Stomach (tissue), 8 donors: ENCODE measurements at regions not wholly inside any gene's neighbourhood (a gene's known extent, or its start where the extent isn't known, plus 50 kb on each side); places are given as distances from the start of the nearest gene placed in this dataset.

ENCODE experiments used
- DNase-seq, 2 donors: peaks; one replicate each; pipeline versions ENCODE4 v3.0.0 to v3.0.0-alpha.2; 2013 to 2019
- H3K27ac ChIP-seq, 5 donors: fragments of 200-600 bp in 4 of 5; sonication (generic) in 4 of 5; one replicate each; pipeline ENCODE4 v1.5.1; 2013 to 2019; ENCODE audit warnings: mild to moderate bottlenecking in 1 of 5, moderate library complexity in 1 of 5
- H3K27me3 ChIP-seq, 3 donors: fragments of 200-600 bp; sonication (generic); one replicate each; pipeline ENCODE4 v1.5.1; 2017 to 2019; ENCODE audit warnings: mixed run types in 1 of 3
- H3K36me3 ChIP-seq, 4 donors: fragments of 200-600 bp; sonication (generic); 1 replicate in 3 of 4; 2 replicates in 1 of 4; pipeline ENCODE4 v1.5.1; 2016 to 2019
- H3K4me1 ChIP-seq, 4 donors: fragments of 200-600 bp; sonication (generic); one replicate each; pipeline ENCODE4 v1.5.1; 2016 to 2019
- H3K4me3 ChIP-seq, 4 donors: fragments of 200-600 bp; sonication (generic) in 3 of 4; one replicate each; pipeline ENCODE4 v1.5.1; 2016 to 2019; ENCODE audit warnings: mild to moderate bottlenecking in 1 of 4
- H3K9me3 ChIP-seq, 4 donors: fragments of 200-600 bp; sonication (generic); one replicate each; pipeline ENCODE4 v1.5.1; 2016 to 2019
- CTCF ChIP-seq, 7 experiments: fragments of 450-650 bp in 4 of 7; fragments of 200-600 bp in 3 of 7; sonication (generic) in 3 of 7; IDR thresholded peaks; one replicate each; pipeline ENCODE4 v1.5.1; 2016 to 2019; ENCODE audit warnings: antibody characterized with exemption in 7 of 7, control low read depth in 2 of 7, mild to moderate bottlenecking in 1 of 7
- EP300 ChIP-seq: sonication (generic); formaldehyde crosslinking; IDR thresholded peaks from one replicate; pipeline ENCODE4 v1.6.1; 2017; ENCODE audit warnings: antibody characterized with exemption
- POLR2A ChIP-seq, 4 donors: fragments of 450-650 bp; IDR thresholded peaks; one replicate each; pipeline ENCODE4 v1.6.1; 2016; ENCODE audit warnings: antibody characterized with exemption in 4 of 4, control low read depth in 2 of 4, mild to moderate bottlenecking in 1 of 4, moderate library complexity in 1 of 4
- POLR2AphosphoS5 ChIP-seq, 3 donors: sonication (generic); formaldehyde crosslinking; IDR thresholded peaks; one replicate each; pipeline ENCODE4 v1.6.1; 2016; ENCODE audit warnings: antibody characterized with exemption in 3 of 3
- WGBS, 5 donors: extraction: QIAGEN DNeasy Blood & Tissue Kit in 3 of 5; methylation state at CpG; one replicate each; pipeline versions ENCODE4 v1.1.5 to v1.1.7; 2013 to 2018; 5-methylcytosine and 5-hydroxymethylcytosine counted together
- intact Hi-C: fragments of 100-400 bp; cut with DNase I; formaldehyde crosslinking; loops from one replicate; pipeline ENCODE4 v1.15.1; 2023; ENCODE audit warnings: low total_unique reads
- donor health status: healthy with polysubstance abuse.
- donor health status: Bipolar disorder and iron deficiency.
- donor health status: healthy.

- intact Hi-C loops = no loop called here
- no peaks in the 10 kb centered on the region for H3K27me3 ChIP-seq
- H3K27ac ChIP-seq = no peak overlapping the region
- H3K9me3 ChIP-seq = no peaks in the 10 kb centered on the region
- TF ChIP-seq POLR2AphosphoS5 (IDR thresholded peaks at IDR 0.05) (no peak), CTCF (IDR thresholded peaks at IDR 0.05) (no peak), POLR2A (IDR thresholded peaks at IDR 0.05) (no peak), EP300 (no peak)
- H3K4me3 ChIP-seq = no peak overlapping the region
- DNase-seq = no peak
- WGBS, 5 donors = 62 to 91% (median 73%) methylated on average over 4 of the region's 4 CpGs
- peaks cover 0 to 5% (median 0%) of the 10 kb centered on the region in 4 donors for H3K4me1 ChIP-seq
- H3K36me3 ChIP-seq = no peaks in the 10 kb centered on the region
Measured at GRCh38 chr4:138949866-138950265, 65.7 kb upstream of the NOCT start.

GRCh38 chr4:138948918-138949317, 66.7 kb upstream of the NOCT start:
- intact Hi-C loops = no loop called here
- H3K4me3 ChIP-seq = no peak overlapping the region
- TF ChIP-seq EP300 (no peak), CTCF (IDR thresholded peaks at IDR 0.05) (no peak), POLR2AphosphoS5 (IDR thresholded peaks at IDR 0.05) (no peak), POLR2A (IDR thresholded peaks at IDR 0.05) (no peak)
- no peak overlapping the region for H3K27ac ChIP-seq
- DNase-seq = no peak
- no peaks in the 10 kb centered on the region for H3K9me3 ChIP-seq
- 75 to 87% (median 85%) methylated on average over 2 of the region's 2 CpGs for WGBS, 5 donors
- H3K4me1 ChIP-seq = peaks cover 0 to 5% (median 0%) of the 10 kb centered on the region in 4 donors
- H3K36me3 ChIP-seq = no peaks in the 10 kb centered on the region
- H3K27me3 ChIP-seq = no peaks in the 10 kb centered on the region

GRCh38 chr4:138946306-138946705, 69.3 kb upstream of the NOCT start:
- Histone ChIP-seq H3K27me3 (no peaks in the 10 kb centered on the region), H3K4me3 (no peak overlapping the region), H3K9me3 (no peaks in the 10 kb centered on the region), H3K36me3 (no peaks in the 10 kb centered on the region), H3K27ac (no peak overlapping the region), H3K4me1 (no peaks in the 10 kb centered on the region)
- DNase-seq = no peak
- no peak for TF ChIP-seq CTCF (IDR thresholded peaks at IDR 0.05)
- no peak for TF ChIP-seq POLR2A (IDR thresholded peaks at IDR 0.05)
- no peak for TF ChIP-seq EP300
- TF ChIP-seq POLR2AphosphoS5 (IDR thresholded peaks at IDR 0.05) = no peak
- intact Hi-C loops = no loop called here
- 82 to 94% (median 88%) methylated on average over 1 of the region's 1 CpG for WGBS, 5 donors

GRCh38 chr4:138945840-138946239, 69.7 kb upstream of the NOCT start:
- 74 to 95% (median 78%) methylated on average over 1 of the region's 1 CpG for WGBS, 5 donors

GRCh38 chr4:138945401-138945800, 70.2 kb upstream of the NOCT start:
- no peaks in the 10 kb centered on the region for H3K27me3 ChIP-seq
- no peaks in the 10 kb centered on the region for H3K36me3 ChIP-seq
- 62 to 76% (median 75%) methylated on average over 2 of the region's 2 CpGs for WGBS, 5 donors
- no peak overlapping the region for H3K27ac ChIP-seq
- DNase-seq = no peak
- no peak overlapping the region for H3K4me3 ChIP-seq
- TF ChIP-seq CTCF (IDR thresholded peaks at IDR 0.05) = no peak
- no peak for TF ChIP-seq EP300
- TF ChIP-seq POLR2AphosphoS5 (IDR thresholded peaks at IDR 0.05) = no peak
- no peak for TF ChIP-seq POLR2A (IDR thresholded peaks at IDR 0.05)
- H3K4me1 ChIP-seq = no peaks in the 10 kb centered on the region
- intact Hi-C loops = no loop called here
- H3K9me3 ChIP-seq = no peaks in the 10 kb centered on the region

More at GRCh38 chr4:138945840-138946239, 69.7 kb upstream of the NOCT start:
- TF ChIP-seq EP300 = no peak
- no peak for TF ChIP-seq POLR2AphosphoS5 (IDR thresholded peaks at IDR 0.05)
- no peaks in the 10 kb centered on the region for H3K4me1 ChIP-seq
- H3K27ac ChIP-seq = no peak overlapping the region
- no peak for DNase-seq
- no peaks in the 10 kb centered on the region for H3K27me3 ChIP-seq
- no peak overlapping the region for H3K4me3 ChIP-seq
- no peaks in the 10 kb centered on the region for H3K9me3 ChIP-seq
- intact Hi-C loops = no loop called here
- H3K36me3 ChIP-seq = no peaks in the 10 kb centered on the region
